K562 (cell line): ENCODE measurements at regions not wholly inside any gene's neighbourhood (a gene's known extent, or its start where the extent isn't known, plus 50 kb on each side); places are given as distances from the start of the nearest gene placed in this dataset.

Source experiments
- CAMTA2 ChIP-seq: fragments of 250-450 bp; sonication (Bioruptor Pico); conservative IDR thresholded peaks from 2 replicates; pipeline ENCODE4 v1.5.1; 2022
- CBX1 ChIP-seq: sonication (generic); IDR thresholded peaks from 2 replicates; pipeline ENCODE4 v1.6.1; 2016; ENCODE audit warnings: antibody characterized with exemption, low read depth, mild to moderate bottlenecking
- CBX5 ChIP-seq: IDR thresholded peaks from 2 replicates; pipeline ENCODE4 v1.6.1; 2014; ENCODE audit warnings: low read depth, borderline replicate concordance
- HDAC2 ChIP-seq: fragments of 450-650 bp; IDR thresholded peaks from 2 replicates; pipeline ENCODE4 v1.6.1; 2016; ENCODE audit warnings: mild to moderate bottlenecking
- HMG20B ChIP-seq: fragments of 250-450 bp; sonication (Bioruptor Pico); IDR thresholded peaks from 2 replicates; pipeline ENCODE4 v1.5.0; 2021; ENCODE audit warnings: mild to moderate bottlenecking
- LCOR ChIP-seq: sonication (generic); formaldehyde crosslinking; IDR thresholded peaks from 2 replicates; pipeline ENCODE4 v1.8.0; 2022; ENCODE audit warnings: mild to moderate bottlenecking, missing genetic modification reagents
- MECOM ChIP-seq: fragments of 250-450 bp; sonication (Bioruptor Pico); IDR thresholded peaks from 2 replicates; pipeline ENCODE4 v1.8.0; 2022; ENCODE audit warnings: inconsistent platforms
- MTA3 ChIP-seq: fragments of 450-650 bp; formaldehyde crosslinking; IDR thresholded peaks from 2 replicates; pipeline ENCODE4 v1.6.1; 2017; ENCODE audit warnings: mild to moderate bottlenecking, borderline replicate concordance
- NFE2 ChIP-seq: IDR thresholded peaks from 2 replicates; pipeline ENCODE4 v1.6.1; 2014; ENCODE audit warnings: antibody characterized with exemption, low read depth
- NFIC ChIP-seq: fragments of 450-650 bp; IDR thresholded peaks from 2 replicates; pipeline ENCODE4 v1.6.1; 2017; ENCODE audit warnings: mild to moderate bottlenecking, inconsistent platforms
- RBM22 ChIP-seq: fragments of 200-400 bp; formaldehyde crosslinking; IDR thresholded peaks from 2 replicates; pipeline ENCODE4 v1.6.1; 2018; ENCODE audit warnings: low read length, low read depth; ENCODE audit not compliant: poor library complexity, severe bottlenecking
- SAFB2 ChIP-seq: fragments of 200-400 bp; formaldehyde crosslinking; IDR thresholded peaks from 2 replicates; pipeline ENCODE4 v1.6.1; 2018; ENCODE audit warnings: borderline replicate concordance, low read length, low read depth, moderate library complexity; ENCODE audit not compliant: severe bottlenecking
- SMARCA4 ChIP-seq: fragments of 450-650 bp; IDR thresholded peaks from 2 replicates; pipeline ENCODE4 v1.6.1; 2016
- SRSF1 ChIP-seq: fragments of 200-400 bp; formaldehyde crosslinking; IDR thresholded peaks from 2 replicates; pipeline ENCODE4 v1.6.1; 2017; ENCODE audit warnings: mild to moderate bottlenecking, low read depth, low read length, moderate library complexity
- SRSF3 ChIP-seq: fragments of 200-400 bp; formaldehyde crosslinking; IDR thresholded peaks from 2 replicates; pipeline ENCODE4 v1.6.1; 2016; ENCODE audit warnings: mild to moderate bottlenecking, low read length, moderate library complexity; ENCODE audit not compliant: insufficient read depth
- TCF7L2 ChIP-seq: fragments of 150-350 bp; IDR thresholded peaks from 2 replicates; pipeline ENCODE4 v1.6.1; 2016; ENCODE audit warnings: low read depth, mild to moderate bottlenecking, low read length, moderate library complexity
- TGIF2 ChIP-seq: sonication (generic); formaldehyde crosslinking; IDR thresholded peaks from 2 replicates; pipeline ENCODE4 v1.8.1; 2022; ENCODE audit warnings: mild to moderate bottlenecking, missing genetic modification reagents, moderate library complexity
- TRIM24 ChIP-seq, 2 experiments: fragments of 450-650 bp; IDR thresholded peaks; 2 replicates each; pipeline ENCODE4 v1.6.1; 2016
- U2AF1 ChIP-seq: fragments of 200-400 bp; formaldehyde crosslinking; optimal IDR thresholded peaks from 2 replicates; pipeline ENCODE3; 2017; ENCODE audit warnings: mild to moderate bottlenecking, low read depth, low read length, moderate library complexity
- ZFP30 ChIP-seq: fragments of 250-450 bp; sonication (Bioruptor Pico); IDR thresholded peaks from 2 replicates; pipeline ENCODE4 v1.8.0; 2022; ENCODE audit warnings: moderate library complexity, mild to moderate bottlenecking, inconsistent platforms, borderline replicate concordance
- ZFPM2 ChIP-seq: fragments of 250-450 bp; sonication (Bioruptor Pico); IDR thresholded peaks from 2 replicates; pipeline ENCODE4 v1.5.1; 2022; ENCODE audit warnings: mild to moderate bottlenecking
- ZNF311 ChIP-seq: fragments of 250-450 bp; sonication (Bioruptor Pico); IDR thresholded peaks from 2 replicates; pipeline ENCODE4 v1.4.0; 2020; ENCODE audit warnings: mild to moderate bottlenecking, moderate library complexity
- ZNF431 ChIP-seq: sonication (generic); formaldehyde crosslinking; IDR thresholded peaks from 2 replicates; pipeline ENCODE4 v1.8.0; 2022; ENCODE audit warnings: mild to moderate bottlenecking, missing genetic modification reagents
- ZNF778 ChIP-seq: fragments of 450-650 bp; formaldehyde crosslinking; IDR thresholded peaks from 2 replicates; pipeline ENCODE4 v1.4.0; 2020; ENCODE audit warnings: mild to moderate bottlenecking, moderate library complexity
- ZNF79 ChIP-seq: fragments of 250-450 bp; sonication (Bioruptor Pico); IDR thresholded peaks from 2 replicates; pipeline ENCODE4 v1.4.0; 2020; ENCODE audit warnings: low read depth, mild to moderate bottlenecking, moderate library complexity
- ZSCAN32 ChIP-seq: fragments of 450-650 bp; formaldehyde crosslinking; IDR thresholded peaks from 2 replicates; pipeline ENCODE4 v1.4.0; 2020; ENCODE audit warnings: mild to moderate bottlenecking, moderate library complexity
- ZZZ3 ChIP-seq: fragments of 450-650 bp; IDR thresholded peaks from 2 replicates; pipeline ENCODE4 v1.6.1; 2016; ENCODE audit warnings: antibody characterized with exemption, mild to moderate bottlenecking, moderate library complexity
- TF ChIP-seq, protein P1 (sequence below), 2 experiments: fragments of 200-800 bp in 1 of 2; sonication (Bioruptor generic) in 1 of 2; sonication (generic) in 1 of 2; formaldehyde crosslinking in 1 of 2; IDR thresholded peaks in 1 of 2; conservative IDR thresholded peaks in 1 of 2; 2 replicates each; pipeline versions ENCODE4 v1.5.0 to v1.6.1; 2016 to 2020; ENCODE audit warnings: missing compliant biosample characterization in 1 of 2, missing genetic modification characterization in 1 of 2, missing genetic modification reagents in 1 of 2
- TF ChIP-seq, protein P2 (sequence below): sonication (generic); formaldehyde crosslinking; IDR thresholded peaks from 2 replicates; pipeline ENCODE4 v1.8.0; 2022; ENCODE audit warnings: mild to moderate bottlenecking, missing genetic modification reagents
- TF ChIP-seq, protein P3 (sequence below): sonication (generic); formaldehyde crosslinking; IDR thresholded peaks from 2 replicates; pipeline ENCODE4 v1.8.1; 2023; ENCODE audit warnings: mild to moderate bottlenecking, missing genetic modification reagents

DNA sequence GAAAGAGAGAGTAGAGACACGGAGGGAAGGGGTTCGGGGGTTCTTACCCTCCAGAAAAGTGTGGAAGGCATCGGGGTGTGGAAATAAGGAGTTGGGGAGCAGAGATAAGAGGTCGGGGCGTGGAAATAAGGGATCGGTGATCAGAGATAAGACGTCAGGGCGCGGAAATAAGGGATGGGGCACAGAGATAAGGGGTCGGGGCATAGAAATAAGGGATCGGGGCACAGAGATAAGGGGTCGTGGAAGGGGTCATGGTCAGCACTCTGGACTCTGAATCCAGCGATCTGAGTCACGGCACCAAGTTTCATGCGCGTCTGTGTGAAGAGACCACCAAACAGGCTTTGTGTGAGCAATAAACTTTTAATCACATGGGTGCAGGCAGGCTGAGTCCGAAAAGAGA, 119.1 kb downstream of the PCDH10 start (continued):
- TF ChIP-seq CBX1 (no peak), HMG20B (CRISPR knock-in tag) (no peak), ZNF778 (no peak), HDAC2 (no peak), SMARCA4 (peak; percentile 57; the same call in 1 of the 2 replicates), ZNF431 (CRISPR knock-in tag) (no peak), TGIF2 (no peak), NFIC (peak; percentile 39; the same call in 1 of the 2 replicates), ZFPM2 (CRISPR knock-in tag) (no peak), RBM22 (no peak), LCOR (CRISPR knock-in tag) (no peak), ZNF311 (CRISPR knock-in tag) (no peak), ZZZ3 (no peak), MECOM (CRISPR knock-in tag) (no peak), ZNF79 (CRISPR knock-in tag) (no peak), ZFP30 (no peak), TCF7L2 (no peak), MTA3 (no peak), U2AF1 (no peak), SRSF3 (no peak), ZSCAN32 (no peak), CBX5 (no peak), CAMTA2 (CRISPR knock-in tag) (no peak), NFE2 (no peak), SRSF1 (no peak), TRIM24 (IDR thresholded peaks at IDR 0.05) (peak; percentile 23 to 69; a peak in 3 of 4 replicates), SAFB2 (no peak)
- TF ChIP-seq, protein P1, sequence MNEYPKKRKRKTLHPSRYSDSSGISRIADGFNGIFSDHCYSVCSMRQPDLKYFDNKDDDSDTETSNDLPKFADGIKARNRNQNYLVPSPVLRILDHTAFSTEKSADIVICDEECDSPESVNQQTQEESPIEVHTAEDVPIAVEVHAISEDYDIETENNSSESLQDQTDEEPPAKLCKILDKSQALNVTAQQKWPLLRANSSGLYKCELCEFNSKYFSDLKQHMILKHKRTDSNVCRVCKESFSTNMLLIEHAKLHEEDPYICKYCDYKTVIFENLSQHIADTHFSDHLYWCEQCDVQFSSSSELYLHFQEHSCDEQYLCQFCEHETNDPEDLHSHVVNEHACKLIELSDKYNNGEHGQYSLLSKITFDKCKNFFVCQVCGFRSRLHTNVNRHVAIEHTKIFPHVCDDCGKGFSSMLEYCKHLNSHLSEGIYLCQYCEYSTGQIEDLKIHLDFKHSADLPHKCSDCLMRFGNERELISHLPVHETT (CRISPR knock-in tag; conservative IDR thresholded peaks at IDR 0.05 in 1 of 2, IDR thresholded peaks at IDR 0.05 in 1 of 2), result no peak
- TF ChIP-seq, protein P2, sequence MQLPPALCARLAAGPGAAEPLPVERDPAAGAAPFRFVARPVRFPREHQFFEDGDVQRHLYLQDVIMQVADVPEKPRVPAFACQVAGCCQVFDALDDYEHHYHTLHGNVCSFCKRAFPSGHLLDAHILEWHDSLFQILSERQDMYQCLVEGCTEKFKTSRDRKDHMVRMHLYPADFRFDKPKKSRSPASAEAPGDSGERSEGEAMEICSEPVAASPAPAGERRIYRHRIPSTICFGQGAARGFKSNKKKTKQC (CRISPR knock-in tag), result no peak
- TF ChIP-seq, protein P3, sequence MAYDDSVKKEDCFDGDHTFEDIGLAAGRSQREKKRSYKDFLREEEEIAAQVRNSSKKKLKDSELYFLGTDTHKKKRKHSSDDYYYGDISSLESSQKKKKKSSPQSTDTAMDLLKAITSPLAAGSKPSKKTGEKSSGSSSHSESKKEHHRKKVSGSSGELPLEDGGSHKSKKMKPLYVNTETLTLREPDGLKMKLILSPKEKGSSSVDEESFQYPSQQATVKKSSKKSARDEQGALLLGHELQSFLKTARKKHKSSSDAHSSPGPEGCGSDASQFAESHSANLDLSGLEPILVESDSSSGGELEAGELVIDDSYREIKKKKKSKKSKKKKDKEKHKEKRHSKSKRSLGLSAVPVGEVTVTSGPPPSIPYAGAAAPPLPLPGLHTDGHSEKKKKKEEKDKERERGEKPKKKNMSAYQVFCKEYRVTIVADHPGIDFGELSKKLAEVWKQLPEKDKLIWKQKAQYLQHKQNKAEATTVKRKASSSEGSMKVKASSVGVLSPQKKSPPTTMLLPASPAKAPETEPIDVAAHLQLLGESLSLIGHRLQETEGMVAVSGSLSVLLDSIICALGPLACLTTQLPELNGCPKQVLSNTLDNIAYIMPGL (CRISPR knock-in tag), result no peak
